Stimulated activated naive CD4-positive, alpha-beta T cell (primary cell): ENCODE measurements at regions not wholly inside any gene's neighbourhood (a gene's known extent, or its start where the extent isn't known, plus 50 kb on each side); places are given as distances from the start of the nearest gene placed in this dataset.
"Not testable (repeated sequence)": the region's sequence is repeated elsewhere in the genome, so short reads cannot be mapped to it uniquely, and the experiment has no call there.

Experiments
- DNase-seq, 6 experiments: peaks; one replicate each; lab custom pipeline; 2025; lab: John Stamatoyannopoulos, UW

- DNase-seq: not testable (repeated sequence)
Measured at GRCh38 chr9:42434844-42435714, 251.6 kb downstream of the SPATA31A6 start.

GRCh38 chr9:42435715-42436342, 252.4 kb downstream of the SPATA31A6 start:
- DNase-seq: not testable (repeated sequence)

GRCh38 chr9:42437057-42437759, 253.7 kb downstream of the SPATA31A6 start:
- not testable (repeated sequence) for DNase-seq

GRCh38 chr9:42442680-42443079, 259.2 kb downstream of the SPATA31A6 start:
- not testable (repeated sequence) for DNase-seq

- not testable (repeated sequence) for DNase-seq
Measured at GRCh38 chr9:42443414-42443813, 260.0 kb downstream of the SPATA31A6 start.

GRCh38 chr9:42461436-42461835, 278.0 kb downstream of the SPATA31A6 start:
- DNase-seq: not testable (repeated sequence)

GRCh38 chr9:42461863-42462262, 278.4 kb downstream of the SPATA31A6 start:
- DNase-seq: not testable (repeated sequence)

- DNase-seq: not testable (repeated sequence)
Measured at GRCh38 chr9:42463981-42464380, 280.5 kb downstream of the SPATA31A6 start.

GRCh38 chr9:42470577-42470976, 287.1 kb downstream of the SPATA31A6 start:
- DNase-seq: peak in 2 of 6 experiments; percentile 2 to 5

- not testable (repeated sequence) for DNase-seq
Measured at GRCh38 chr9:42490989-42491388, 307.5 kb downstream of the SPATA31A6 start.

GRCh38 chr9:42502620-42503264, 319.3 kb downstream of the SPATA31A6 start:
- DNase-seq: not testable (repeated sequence)

GRCh38 chr9:42508111-42508510, 324.7 kb downstream of the SPATA31A6 start:
- not testable (repeated sequence) for DNase-seq

- DNase-seq: not testable (repeated sequence)
Measured at GRCh38 chr9:42513535-42513934, 330.1 kb downstream of the SPATA31A6 start.

- not testable (repeated sequence) for DNase-seq
Measured at GRCh38 chr9:42534325-42534983, 351.0 kb downstream of the SPATA31A6 start.

GRCh38 chr9:42534984-42535325, 351.5 kb downstream of the SPATA31A6 start:
- not testable (repeated sequence) for DNase-seq

- not testable (repeated sequence) for DNase-seq
Measured at GRCh38 chr9:42550789-42551357, 367.4 kb downstream of the SPATA31A6 start.

- DNase-seq: not testable (repeated sequence)
Measured at GRCh38 chr9:42568530-42568929, 385.1 kb downstream of the SPATA31A6 start.

- DNase-seq: not testable (repeated sequence)
Measured at GRCh38 chr9:42568942-42569556, 385.6 kb downstream of the SPATA31A6 start.

- DNase-seq: not testable (repeated sequence)
Measured at GRCh38 chr9:42577851-42578250, 394.4 kb downstream of the SPATA31A6 start.
